H1 (cell line): ENCODE measurements at regions not wholly inside any gene's neighbourhood (a gene's known extent, or its start where the extent isn't known, plus 50 kb on each side); places are given as distances from the start of the nearest gene placed in this dataset.

Source experiments
- CTCF ChIA-PET: fragments of 300-600 bp; sonication (Branson Sonifier 250); formaldehyde crosslinking; loops from one replicate; lab custom pipeline; 2021; ENCODE audit not compliant: partially characterized antibody; lab: Charles Lee
- POLR2A ChIA-PET: fragments of 300-600 bp; sonication (Branson Sonifier 250); formaldehyde crosslinking; loops from one replicate; lab custom pipeline; 2021; ENCODE audit warnings: inconsistent platforms; ENCODE audit not compliant: partially characterized antibody; lab: Charles Lee
- DNase-seq, 2 experiments: peaks; one replicate each; pipeline versions ENCODE4 v3.0.0 to v3.0.0-alpha.2; 2010 to 2022; ENCODE audit warnings: low spot score in 2 of 2, low read depth in 1 of 2, mixed read lengths in 1 of 2
- FAIRE-seq: peaks from 2 replicates; lab custom pipeline; 2011; peaks lifted over from hg19 to GRCh38; lab: Jason Lieb, UNC
- H2AFZ ChIP-seq: 2 replicates; pipeline ENCODE4 v1.8.1; 2012; ENCODE audit warnings: low read length, inconsistent platforms
- H2AK5ac ChIP-seq: 2 replicates; pipeline ENCODE4 v1.6.1; 2013; ENCODE audit warnings: low read depth, low read length
- H2BK120ac ChIP-seq: replicated peaks from 2 replicates; pipeline ENCODE3; 2013; ENCODE audit warnings: low read depth, low read length, inconsistent platforms
- H2BK12ac ChIP-seq: 2 replicates; pipeline ENCODE4 v1.6.1; 2013; ENCODE audit warnings: low read depth, low read length
- H2BK15ac ChIP-seq: 2 replicates; pipeline ENCODE4 v1.6.1; 2013; ENCODE audit warnings: low read length
- H2BK20ac ChIP-seq: 2 replicates; pipeline ENCODE4 v1.6.1; 2013; ENCODE audit warnings: low read length
- H2BK5ac ChIP-seq: 2 replicates; pipeline ENCODE4 v1.6.1; 2013; ENCODE audit warnings: low read depth, low read length
- H3K14ac ChIP-seq: 2 replicates; pipeline ENCODE4 v1.6.1; 2013; ENCODE audit warnings: inconsistent platforms; ENCODE audit not compliant: insufficient read length
- H3K18ac ChIP-seq: 2 replicates; pipeline ENCODE4 v1.6.1; 2013; ENCODE audit warnings: low read length; ENCODE audit errors: extremely low read depth
- H3K23ac ChIP-seq: 2 replicates; pipeline ENCODE4 v1.6.1; 2013; ENCODE audit warnings: inconsistent platforms; ENCODE audit not compliant: insufficient read length
- H3K23me2 ChIP-seq: 2 replicates; pipeline ENCODE4 v1.6.1; 2013; ENCODE audit warnings: low read depth, low read length
- H3K27ac ChIP-seq: 2 replicates; pipeline ENCODE4 v1.6.1; 2011; ENCODE audit warnings: low read depth, low read length, inconsistent platforms
- H3K27me3 ChIP-seq, 4 experiments: replicated peaks in 1 of 4; 1 replicate in 1 of 4; 2 replicates in 3 of 4; pipeline versions ENCODE4 v1.6.1 to v1.8.1; 2011 to 2013; ENCODE audit warnings: low read length in 3 of 4, mild to moderate bottlenecking in 3 of 4, inconsistent platforms in 2 of 4, mixed read lengths in 2 of 4, moderate library complexity in 1 of 4; ENCODE audit not compliant: control insufficient read depth in 3 of 4, insufficient read depth in 3 of 4; ENCODE audit errors: extremely low read depth in 1 of 4
- H3K36me3 ChIP-seq, 4 experiments: 2 replicates each; pipeline versions ENCODE4 v1.6.1 to v1.8.1; 2011 to 2013; ENCODE audit warnings: mild to moderate bottlenecking in 4 of 4, low read length in 3 of 4, moderate library complexity in 2 of 4, control low read depth in 1 of 4, inconsistent platforms in 1 of 4; ENCODE audit not compliant: insufficient read depth in 4 of 4, control insufficient read depth in 2 of 4
- H3K4ac ChIP-seq: replicated peaks from 2 replicates; pipeline ENCODE3; 2013; ENCODE audit warnings: low read length, low read depth, mixed read lengths, inconsistent platforms; ENCODE audit not compliant: insufficient read length
- H3K4me1 ChIP-seq, 4 experiments: replicated peaks in 1 of 4; 1 replicate in 1 of 4; 2 replicates in 3 of 4; pipeline versions ENCODE4 v1.6.1 to v1.8.1; 2011 to 2013; ENCODE audit warnings: low read length in 3 of 4, inconsistent platforms in 2 of 4, mixed read lengths in 1 of 4; ENCODE audit not compliant: insufficient read depth in 4 of 4, control insufficient read depth in 3 of 4
- H3K4me2 ChIP-seq, 2 experiments: 2 replicates each; pipeline versions ENCODE4 v1.6.1 to v1.8.1; 2011 to 2013; ENCODE audit warnings: low read depth in 2 of 2, low read length in 2 of 2, control low read depth in 1 of 2, inconsistent platforms in 1 of 2, mild to moderate bottlenecking in 1 of 2; ENCODE audit not compliant: insufficient read depth in 1 of 2
- H3K4me3 ChIP-seq, 4 experiments: fragments of 200-600, 300-600 bp in 1 of 4; sonication (generic), shearing (Covaris generic), sonication (Bioruptor Twin) in 1 of 4; 2 replicates each; pipeline versions ENCODE4 v1.5.1 to v1.8.1; 2011 to 2016; ENCODE audit warnings: low read length in 4 of 4, low read depth in 3 of 4, control low read depth in 2 of 4, inconsistent platforms in 2 of 4, mild to moderate bottlenecking in 2 of 4, mixed read lengths in 1 of 4, moderate library complexity in 1 of 4; ENCODE audit not compliant: insufficient read depth in 2 of 4; ENCODE audit errors: extremely low read depth in 1 of 4
- H3K56ac ChIP-seq: replicated peaks from 2 replicates; pipeline ENCODE3; 2013; ENCODE audit warnings: low read depth, mild to moderate bottlenecking, mixed read lengths, low read length, inconsistent platforms; ENCODE audit not compliant: insufficient read length
- H3K79me1 ChIP-seq: 2 replicates; pipeline ENCODE4 v1.6.1; 2013; ENCODE audit warnings: low read depth, low read length, control low read depth
- H3K79me2 ChIP-seq, 2 experiments: 2 replicates each; pipeline versions ENCODE4 v1.6.1 to v1.8.1; 2012 to 2013; ENCODE audit warnings: low read length in 2 of 2, mild to moderate bottlenecking in 2 of 2, inconsistent platforms in 1 of 2; ENCODE audit not compliant: insufficient read depth in 2 of 2, control insufficient read depth in 1 of 2
- H3K9ac ChIP-seq, 4 experiments: replicated peaks in 1 of 4; 1 replicate in 1 of 4; 2 replicates in 3 of 4; pipeline versions ENCODE4 v1.6.1 to v1.8.1; 2011 to 2013; ENCODE audit warnings: low read depth in 3 of 4, low read length in 3 of 4, control low read depth in 2 of 4, mild to moderate bottlenecking in 2 of 4, moderate library complexity in 2 of 4, inconsistent platforms in 1 of 4; ENCODE audit errors: extremely low read depth in 1 of 4
- H3K9me3 ChIP-seq, 2 experiments: 2 replicates each; pipeline versions ENCODE4 v1.6.1 to v1.8.1; 2012 to 2013; ENCODE audit warnings: mild to moderate bottlenecking in 2 of 2, moderate library complexity in 2 of 2, control low read depth in 1 of 2, inconsistent platforms in 1 of 2, low read depth in 1 of 2, low read length in 1 of 2, mixed read lengths in 1 of 2; ENCODE audit not compliant: insufficient read depth in 2 of 2
- H4K20me1 ChIP-seq, 2 experiments: replicated peaks in 1 of 2; 2 replicates each; pipeline versions ENCODE3 to v1.8.1; 2011 to 2013; ENCODE audit warnings: inconsistent platforms in 2 of 2, low read length in 2 of 2, mild to moderate bottlenecking in 1 of 2; ENCODE audit not compliant: insufficient read depth in 2 of 2, control insufficient read depth in 1 of 2
- H4K5ac ChIP-seq: 2 replicates; pipeline ENCODE4 v1.6.1; 2013; ENCODE audit warnings: low read length, low read depth, mixed read lengths, inconsistent platforms; ENCODE audit not compliant: insufficient read length
- H4K8ac ChIP-seq: 2 replicates; pipeline ENCODE4 v1.8.0; 2013; ENCODE audit warnings: mild to moderate bottlenecking, moderate library complexity, low read length, inconsistent platforms; ENCODE audit not compliant: insufficient read depth; ENCODE audit errors: extremely low read depth
- H4K91ac ChIP-seq: replicated peaks from 2 replicates; pipeline ENCODE3; 2013; ENCODE audit warnings: low read length, mixed read lengths, inconsistent platforms; ENCODE audit not compliant: insufficient read length
- CHD2 ChIP-seq: IDR thresholded peaks from 2 replicates; pipeline ENCODE4 v1.6.1; 2012; ENCODE audit warnings: low read length, improper control_type of control experiment
- CTCF ChIP-seq, 3 experiments: IDR thresholded peaks; 1 replicate in 2 of 3; 2 replicates in 1 of 3; pipeline versions ENCODE4 v1.5.1 to v1.6.1; 2011; ENCODE audit warnings: low read length in 3 of 3, mild to moderate bottlenecking in 3 of 3, inconsistent platforms in 2 of 3, low read depth in 1 of 3, moderate library complexity in 1 of 3; ENCODE audit not compliant: insufficient read depth in 1 of 3; ENCODE audit errors: control extremely low read depth in 1 of 3
- EP300 ChIP-seq, 2 experiments: IDR thresholded peaks; 1 replicate in 1 of 2; 2 replicates in 1 of 2; pipeline ENCODE4 v1.6.1; 2011 to 2012; ENCODE audit warnings: low read depth in 2 of 2, low read length in 2 of 2, mild to moderate bottlenecking in 2 of 2, borderline replicate concordance in 1 of 2, inconsistent platforms in 1 of 2, moderate library complexity in 1 of 2
- GABPA ChIP-seq: IDR thresholded peaks from 2 replicates; pipeline ENCODE4 v1.6.1; 2011; ENCODE audit warnings: mild to moderate bottlenecking, low read length, moderate library complexity, borderline replicate concordance; ENCODE audit not compliant: insufficient read depth
- PHF8 ChIP-seq: fragments of 200-600 bp; sonication (generic); conservative IDR thresholded peaks from 2 replicates; pipeline ENCODE4 v1.7.1; 2012; ENCODE audit warnings: low read depth, mild to moderate bottlenecking, inconsistent platforms, low read length, moderate library complexity
- POU5F1 ChIP-seq: IDR thresholded peaks from 2 replicates; pipeline ENCODE4 v1.6.1; 2011; ENCODE audit warnings: low read depth, mild to moderate bottlenecking, low read length, moderate library complexity
- SP1 ChIP-seq: IDR thresholded peaks from 2 replicates; pipeline ENCODE4 v1.6.1; 2011; ENCODE audit warnings: low read depth, low read length
- SUZ12 ChIP-seq: fragments of 200-600 bp; sonication (generic); IDR thresholded peaks from 2 replicates; pipeline ENCODE4 v1.6.1; 2012; ENCODE audit warnings: mild to moderate bottlenecking, inconsistent platforms, low read length, moderate library complexity, mixed read lengths
- TAF1 ChIP-seq: IDR thresholded peaks from 2 replicates; pipeline ENCODE4 v1.6.1; 2011; ENCODE audit warnings: mild to moderate bottlenecking, low read depth, low read length
- TCF12 ChIP-seq: IDR thresholded peaks from 2 replicates; pipeline ENCODE4 v1.6.1; 2011; ENCODE audit warnings: low read depth, mild to moderate bottlenecking, low read length
- TEAD4 ChIP-seq: IDR thresholded peaks from 2 replicates; pipeline ENCODE4 v1.6.1; 2012; ENCODE audit warnings: low read depth, low read length, inconsistent platforms, mixed read lengths
- ZNF274 ChIP-seq: IDR thresholded peaks from 2 replicates; pipeline ENCODE4 v1.7.0; 2012; ENCODE audit warnings: low read length, borderline replicate concordance; ENCODE audit errors: extremely low read depth
- WGBS, 2 experiments: shearing (Covaris generic) in 1 of 2; methylation state at CpG; one replicate each; pipeline versions ENCODE4 v1.1.6 to v1.1.7; 2013 to 2015; ENCODE audit warnings: low lambda C conversion rate in 2 of 2, mixed read lengths in 2 of 2, inconsistent platforms in 1 of 2, low coverage in 1 of 2, missing lambda C conversion rate in 1 of 2; ENCODE audit not compliant: insufficient replicate concordance in 2 of 2, insufficient coverage in 1 of 2, insufficient read length in 1 of 2; ENCODE audit errors: extremely low coverage in 1 of 2, missing lambda C conversion rate in 1 of 2; 5-methylcytosine and 5-hydroxymethylcytosine counted together

GRCh38 chr7:58086871-58087535 is 637.0 kb downstream of the ZNF716 start:
- CTCF ChIA-PET: no interaction called here
- TF ChIP-seq ZNF274 (no peak), SP1 (no peak), PHF8 (no peak), POU5F1 (no peak), TAF1 (no peak), EP300 (IDR thresholded peaks at IDR 0.05; ENCODE audit: borderline replicate concordance in 1 of 2, low read depth in 2 of 2, low read length in 2 of 2) (no peak), TCF12 (no peak), CHD2 (no peak), GABPA (no peak), CTCF (IDR thresholded peaks at IDR 0.05; ENCODE audit: control extremely low read depth in 1 of 3, insufficient read depth in 1 of 3, low read depth in 1 of 3, low read length in 3 of 3) (no peak), SUZ12 (no peak), TEAD4 (no peak)

More at GRCh38 chr7:58086871-58087535, 637.0 kb downstream of the ZNF716 start:
- H3K4me3 ChIP-seq: no peak overlapping the region
- no peak overlapping the region for H4K91ac ChIP-seq
- POLR2A ChIA-PET: no interaction called here
- H2AK5ac ChIP-seq: no peak overlapping the region
- H3K4me2 ChIP-seq: no peak overlapping the region
- no peaks in the 10 kb centered on the region for H3K79me2 ChIP-seq
- H3K4me1 ChIP-seq: no peaks in the 10 kb centered on the region
- no peaks in the 10 kb centered on the region for H3K23me2 ChIP-seq
- no peak overlapping the region for H2AFZ ChIP-seq
- no peak overlapping the region for H2BK20ac ChIP-seq
- WGBS, 2 experiments: 91% methylated on average over 41 of the region's 65 CpGs; no CpG with 5 or more reads in 1 of the 2 experiments
- H4K20me1 ChIP-seq: no peaks in the 10 kb centered on the region
- H2BK120ac ChIP-seq: no peak overlapping the region
- no peak overlapping the region for H3K4ac ChIP-seq
- H3K9me3 ChIP-seq: peaks cover 15 to 53% of the 10 kb centered on the region in 2 experiments
- H3K18ac ChIP-seq: no peak overlapping the region
- no peak overlapping the region for H2BK15ac ChIP-seq
- H3K79me1 ChIP-seq: no peaks in the 10 kb centered on the region
- H4K8ac ChIP-seq: no peak overlapping the region
- no peak overlapping the region for H2BK5ac ChIP-seq
- no peak overlapping the region for H3K9ac ChIP-seq
- no peak overlapping the region for H3K23ac ChIP-seq
- no peaks in the 10 kb centered on the region for H3K36me3 ChIP-seq
- H3K27ac ChIP-seq: no peak overlapping the region
- no peak overlapping the region for H3K56ac ChIP-seq
- H3K14ac ChIP-seq: no peak overlapping the region
- DNase-seq (no peak), FAIRE-seq (no peak)
- no peak overlapping the region for H2BK12ac ChIP-seq
- no peak overlapping the region for H4K5ac ChIP-seq
- no peaks in the 10 kb centered on the region for H3K27me3 ChIP-seq
